ENCODE measurements at regions not wholly inside any gene's neighbourhood (a gene's known extent, or its start where the extent isn't known, plus 50 kb on each side); places are given as distances from the start of the nearest gene placed in this dataset.

DNA sequence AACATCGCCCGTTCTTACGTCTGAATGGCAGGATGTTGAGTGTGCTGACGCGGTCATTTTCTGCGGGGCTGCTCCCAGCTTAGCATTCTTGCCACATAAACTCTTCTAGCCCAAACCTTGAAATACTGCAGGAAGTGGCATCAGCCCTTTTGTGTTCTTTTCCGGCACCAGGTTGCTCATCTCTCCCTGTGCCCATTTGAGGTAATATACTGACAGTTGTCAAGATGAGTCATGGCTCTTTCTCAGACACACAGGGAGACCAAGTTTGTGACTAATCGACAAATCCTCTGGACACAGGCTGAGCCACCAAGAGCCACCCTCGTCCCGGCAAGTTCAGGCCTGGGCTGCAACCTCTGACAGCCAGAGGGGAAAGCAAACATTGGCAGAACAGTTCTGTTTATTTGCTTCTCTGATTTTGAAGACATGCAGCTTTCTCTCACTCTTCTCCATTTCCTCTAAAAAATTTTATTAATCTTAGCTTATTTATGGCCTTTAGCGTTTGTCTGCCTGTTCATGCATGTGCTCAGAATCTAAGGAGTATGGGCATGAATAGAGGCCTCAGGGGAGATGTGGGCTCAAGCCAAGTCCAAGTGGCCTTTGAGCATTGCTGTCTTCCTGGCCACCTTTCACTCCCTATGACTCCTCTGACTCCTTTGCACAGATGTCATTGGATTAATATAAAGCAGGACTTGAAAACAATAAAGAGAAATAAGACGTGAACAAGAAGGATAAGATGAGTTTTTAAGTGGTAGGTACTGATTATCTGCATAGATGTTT, 328.2 kb upstream of the JAG1 start:
- no peak for DNase-seq

DNA sequence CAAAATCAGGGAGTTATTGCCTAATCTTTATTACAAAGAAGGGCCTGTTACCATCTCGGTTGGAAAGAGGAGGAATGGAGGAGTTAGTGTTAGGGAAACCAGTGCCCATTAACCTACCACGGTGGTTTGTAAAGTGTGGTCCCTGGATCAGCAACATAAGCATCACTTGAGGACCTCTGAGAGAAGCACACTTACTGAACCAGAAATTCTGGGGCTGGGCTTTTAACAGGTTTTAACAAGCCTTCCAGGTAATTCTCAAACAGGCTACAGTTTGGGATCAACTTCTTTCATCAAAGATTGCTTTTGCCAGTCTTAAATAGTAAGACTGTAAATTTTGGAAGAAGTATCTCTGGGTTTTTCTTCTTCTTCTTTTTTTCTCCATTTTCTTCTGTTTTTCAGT, 329.5 kb upstream of the JAG1 start:
- no peak for DNase-seq

DNA sequence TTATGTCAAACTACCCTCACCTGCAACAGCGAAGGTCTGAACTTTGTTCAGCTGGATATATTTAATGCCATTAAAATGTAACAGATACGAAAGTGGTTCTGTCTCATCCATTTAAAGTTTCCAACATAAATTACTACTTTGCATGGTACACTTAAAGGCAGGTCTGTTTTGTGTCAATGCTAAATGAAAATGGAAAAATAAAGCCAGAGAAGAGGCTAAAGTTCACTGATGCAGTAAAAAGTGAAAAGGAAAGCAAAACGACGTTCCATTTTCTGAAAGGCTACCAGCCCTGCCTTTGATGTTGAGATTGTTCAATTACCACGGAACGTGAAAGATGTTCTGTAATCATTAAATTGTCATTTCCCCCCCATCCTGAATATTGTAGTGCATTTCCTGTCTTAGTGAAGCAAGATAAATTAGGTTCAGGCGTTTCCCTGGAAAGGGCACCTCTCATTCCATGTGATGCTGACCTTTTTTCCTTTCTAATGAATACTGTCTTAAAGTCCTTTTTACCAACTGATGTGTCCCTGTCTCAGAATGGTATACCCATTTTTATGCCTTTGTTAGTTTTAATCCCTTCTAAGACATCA, 334.7 kb upstream of the JAG1 start:
- DNase-seq, result no peak

DNA sequence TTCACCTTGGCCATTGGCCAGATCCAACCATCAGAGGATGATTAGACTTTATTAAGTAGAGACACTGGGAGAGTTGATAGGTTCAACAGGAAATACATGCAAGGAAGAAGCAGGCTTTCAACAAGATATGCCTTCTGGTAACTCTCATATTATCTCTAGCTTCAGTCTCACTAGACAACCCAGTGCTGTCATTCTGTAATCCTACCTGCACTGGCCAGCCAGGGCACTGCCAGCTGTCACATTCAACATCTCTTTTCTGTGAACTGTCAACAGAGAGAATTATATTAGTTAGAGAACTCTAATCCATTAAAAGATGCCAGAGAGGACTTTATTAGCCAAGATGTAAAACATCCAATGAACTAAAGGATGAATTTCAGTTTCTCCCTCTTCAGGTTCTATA, 337.9 kb upstream of the JAG1 start:
- DNase-seq, result no peak

DNA sequence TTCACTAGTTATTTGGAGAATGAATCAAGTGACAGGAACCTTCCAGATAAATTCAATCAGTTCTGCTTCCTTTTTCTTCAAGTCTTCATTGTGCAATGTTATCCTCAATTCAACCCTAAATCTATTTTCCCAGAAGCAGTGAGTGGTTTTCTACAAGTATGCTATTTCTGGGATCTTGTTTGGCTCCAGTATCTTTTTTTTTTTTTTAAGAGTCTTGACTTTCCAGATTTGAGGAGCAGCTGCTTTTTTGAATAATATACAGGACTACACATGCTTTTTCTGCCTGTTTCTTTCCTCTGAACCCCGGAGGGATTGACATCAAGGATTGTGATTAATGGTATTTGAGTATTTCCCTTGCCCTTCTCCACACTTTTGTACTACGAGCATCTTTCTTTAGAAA, 339.2 kb upstream of the JAG1 start:
- DNase-seq, result no peak

DNA sequence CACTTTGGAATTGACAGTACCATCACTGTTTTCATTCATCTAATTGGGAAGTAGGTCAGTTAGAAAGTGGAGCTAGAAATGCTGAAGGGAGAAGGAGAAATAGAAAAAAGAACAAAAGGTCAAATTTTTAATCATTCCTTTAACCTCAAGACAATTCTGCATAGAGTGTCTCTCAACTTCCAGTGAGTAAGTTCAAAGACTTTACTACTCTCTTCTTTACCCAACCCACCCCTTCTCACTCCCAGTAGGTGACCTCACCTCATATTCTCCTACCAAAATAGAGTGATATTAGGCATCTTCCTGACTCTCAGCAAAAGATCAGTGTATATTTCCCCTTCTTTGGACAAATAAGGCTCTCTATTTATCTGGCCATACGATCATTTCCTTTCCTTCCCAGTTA, 340.0 kb upstream of the JAG1 start:
- no peak for DNase-seq

DNA sequence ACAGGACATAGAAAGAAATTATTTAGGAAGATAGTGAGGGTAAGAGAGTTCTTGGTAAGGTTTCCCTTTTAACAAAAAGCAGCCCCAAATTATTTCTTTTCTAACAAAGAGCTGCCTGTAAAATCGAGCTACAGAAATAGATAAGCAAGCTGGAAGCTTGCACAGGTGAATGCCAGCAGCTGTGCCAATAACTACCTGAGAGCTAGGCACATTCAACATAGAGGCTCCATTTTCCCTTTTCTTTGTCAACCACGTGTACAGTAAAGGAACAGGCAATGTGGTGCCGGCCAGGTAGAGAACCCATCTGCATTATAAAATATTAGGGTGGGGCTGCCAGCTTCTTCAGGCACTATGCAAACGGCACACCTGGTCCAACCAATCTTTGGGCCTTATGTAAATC, 341.6 kb upstream of the JAG1 start:
- DNase-seq, result no peak

DNA sequence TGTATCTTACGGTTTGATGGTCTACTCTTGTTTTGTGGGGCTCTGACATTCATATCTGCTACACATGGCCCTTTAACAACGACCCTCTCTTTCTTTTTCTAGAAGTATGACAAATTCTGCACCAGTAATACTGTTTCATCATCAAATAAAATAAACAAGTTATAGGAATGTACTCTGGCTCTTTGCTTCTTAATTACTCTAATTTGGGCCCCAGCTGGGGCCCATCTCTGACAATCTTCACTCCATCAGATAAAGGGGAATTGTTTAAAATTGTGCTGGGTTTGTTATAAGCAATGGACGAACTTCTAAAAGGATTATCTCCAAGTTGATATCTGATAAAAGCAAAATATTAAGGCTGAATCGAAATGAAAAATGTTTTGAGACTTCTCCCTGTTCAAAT, 343.6 kb upstream of the JAG1 start:
- no peak for DNase-seq

DNA sequence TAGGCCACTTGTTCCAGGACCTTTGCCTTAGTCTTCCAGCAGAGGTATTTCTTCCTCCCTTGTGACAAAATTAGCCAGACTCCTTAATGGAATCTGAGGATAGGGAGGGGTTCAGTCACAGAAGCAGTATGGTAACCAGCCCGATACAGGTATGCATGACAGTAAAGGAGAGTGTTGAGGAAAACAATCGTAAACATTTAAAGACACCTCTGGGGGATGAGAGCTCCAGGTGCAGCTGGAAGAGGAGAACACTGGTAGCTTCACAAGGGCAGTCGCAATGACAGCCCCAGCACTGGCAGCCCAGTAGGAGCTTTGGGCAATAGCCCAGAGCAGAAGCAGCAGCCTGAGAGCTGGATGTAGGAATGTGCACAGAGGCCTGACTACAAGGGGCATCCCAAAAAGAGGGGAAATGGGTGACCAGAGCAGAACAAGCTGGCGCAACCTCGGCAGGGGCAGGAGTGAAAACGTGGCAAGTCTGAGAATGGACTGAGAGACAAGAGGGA, 344.9 kb upstream of the JAG1 start:
- DNase-seq, result no peak

DNA sequence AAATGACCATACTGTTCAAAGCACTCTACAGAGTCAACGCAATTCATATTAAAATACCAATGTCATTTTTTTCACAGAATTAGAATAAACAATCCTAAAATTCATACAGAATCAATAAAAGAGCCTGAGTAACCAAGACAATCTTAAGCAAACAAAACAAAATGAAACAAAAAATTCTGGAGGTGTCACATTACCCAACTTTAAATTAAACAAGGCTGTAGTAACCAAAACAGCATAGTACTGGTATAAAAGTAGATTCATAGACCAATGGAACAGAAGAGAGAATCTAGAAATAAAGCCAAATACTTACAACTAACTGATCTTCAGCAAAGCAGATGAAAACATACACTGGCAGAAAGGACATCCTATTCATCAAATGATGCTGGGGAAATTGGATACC, 346.9 kb upstream of the JAG1 start:
- DNase-seq, result no peak

DNA sequence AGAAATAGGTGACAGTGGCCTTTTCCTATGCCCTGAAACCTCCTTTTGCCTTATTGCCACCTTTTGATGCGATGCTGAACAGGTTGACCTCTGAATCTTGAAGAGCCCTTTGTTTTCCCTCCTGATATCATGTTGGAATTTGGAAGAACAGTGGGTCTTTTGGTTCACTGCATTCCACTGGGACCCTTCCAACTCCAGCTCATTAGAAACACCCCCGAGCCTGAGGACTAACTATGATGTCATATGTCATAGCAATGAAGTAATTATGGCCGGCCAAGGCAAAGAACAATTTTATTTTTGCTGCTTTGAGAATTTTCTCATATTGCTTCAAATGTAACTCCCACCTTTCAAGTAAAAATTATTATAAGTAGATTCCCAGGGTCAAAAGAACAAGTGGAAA, 353.4 kb upstream of the JAG1 start:
- no peak for DNase-seq

DNA sequence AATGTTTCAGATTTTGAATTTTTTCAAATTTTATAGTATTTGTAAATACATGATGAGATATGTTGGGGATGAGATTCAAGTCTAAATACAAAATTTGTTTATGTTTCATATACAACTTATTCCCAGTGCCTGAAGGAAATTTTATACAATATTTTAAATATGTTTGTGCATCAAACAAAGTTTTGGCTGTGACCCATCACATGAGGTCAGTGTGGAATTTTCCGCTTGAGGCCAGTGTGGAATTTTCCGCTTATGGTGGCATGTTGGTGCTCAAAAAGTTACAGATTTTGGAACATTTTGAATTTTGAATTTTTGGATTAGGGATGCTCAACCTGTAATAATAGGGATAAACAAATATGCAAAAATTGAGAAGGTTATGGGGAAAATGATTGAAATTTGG, 356.6 kb upstream of the JAG1 start:
- DNase-seq, result no peak

DNA sequence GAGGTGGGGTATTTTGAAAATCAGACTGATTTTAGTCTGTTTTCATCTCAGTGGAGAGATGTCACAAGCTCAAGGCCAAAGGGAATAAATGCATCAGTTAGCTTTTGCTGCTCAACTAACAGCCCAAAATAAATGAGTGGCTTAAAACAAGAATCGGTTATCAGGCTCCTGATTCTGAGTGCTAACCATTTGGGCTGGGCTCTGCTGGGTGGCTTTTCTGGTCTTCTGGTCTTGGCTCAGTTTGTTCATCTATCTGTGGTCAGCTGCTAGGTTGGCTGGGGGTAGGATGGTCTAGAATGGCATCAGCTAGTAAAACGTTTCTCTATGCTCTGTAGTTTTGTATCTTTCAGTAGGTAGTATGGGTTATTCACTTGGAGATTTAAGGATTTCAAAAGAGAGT, 357.5 kb upstream of the JAG1 start:
- no peak for DNase-seq

DNA sequence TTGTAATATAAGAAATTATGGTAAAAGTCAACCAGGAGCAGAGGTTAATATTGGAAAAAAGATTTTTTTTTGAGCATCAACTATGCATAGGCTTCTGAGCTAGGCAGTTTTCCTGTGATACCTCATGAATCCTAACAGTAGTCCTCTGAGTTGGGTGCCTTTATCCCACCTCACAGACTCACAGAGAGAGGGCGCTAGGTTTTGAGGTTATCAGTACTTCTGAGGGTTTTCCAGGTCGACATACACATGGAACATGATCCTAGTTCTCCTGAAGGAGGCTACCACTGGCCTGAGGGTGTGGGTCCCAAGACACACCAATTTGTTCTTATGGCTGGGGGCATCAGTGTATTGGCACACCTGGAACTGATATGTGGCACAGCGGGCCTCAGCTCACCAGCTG, 358.8 kb upstream of the JAG1 start:
- no peak for DNase-seq

DNA sequence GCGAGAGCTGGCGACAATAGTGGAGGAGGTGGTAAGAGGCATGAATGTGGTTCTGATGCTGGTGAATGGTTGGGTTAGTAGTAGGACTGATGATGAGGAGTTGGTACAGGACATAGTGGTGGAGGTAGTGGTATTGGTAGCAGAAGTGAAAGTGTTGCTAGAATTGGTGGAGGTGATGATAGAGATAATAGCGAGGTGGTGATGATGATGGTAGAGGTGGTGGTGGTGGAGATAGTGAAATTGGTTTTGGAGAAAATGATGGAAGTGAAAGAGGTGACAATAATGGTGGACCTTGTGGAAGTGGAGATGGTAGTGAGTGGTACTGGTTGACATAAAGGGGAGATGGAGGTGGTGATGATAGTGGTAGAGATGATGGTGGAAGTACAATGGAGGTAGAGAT, 360.2 kb upstream of the JAG1 start:
- no peak for DNase-seq

DNA sequence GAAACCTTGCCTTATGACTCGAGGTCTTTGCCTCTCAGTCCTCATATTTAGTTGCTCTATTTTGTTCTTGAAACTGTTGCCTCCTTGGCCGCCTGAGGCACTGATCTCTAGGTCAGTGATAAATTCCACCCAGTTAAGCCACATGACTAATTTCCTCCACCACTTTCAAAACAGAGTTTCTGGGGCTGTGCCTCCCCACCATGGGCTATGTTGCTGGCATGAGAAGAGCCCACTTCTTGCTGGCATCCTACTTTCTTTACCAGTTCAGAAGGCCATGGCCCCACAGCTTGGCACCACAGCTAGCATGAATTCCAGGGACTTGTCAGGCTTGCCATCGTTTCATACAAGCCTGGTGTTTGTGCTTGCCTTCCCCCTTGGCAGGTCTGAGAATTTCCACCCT, 361.4 kb upstream of the JAG1 start:
- DNase-seq, result no peak

DNA sequence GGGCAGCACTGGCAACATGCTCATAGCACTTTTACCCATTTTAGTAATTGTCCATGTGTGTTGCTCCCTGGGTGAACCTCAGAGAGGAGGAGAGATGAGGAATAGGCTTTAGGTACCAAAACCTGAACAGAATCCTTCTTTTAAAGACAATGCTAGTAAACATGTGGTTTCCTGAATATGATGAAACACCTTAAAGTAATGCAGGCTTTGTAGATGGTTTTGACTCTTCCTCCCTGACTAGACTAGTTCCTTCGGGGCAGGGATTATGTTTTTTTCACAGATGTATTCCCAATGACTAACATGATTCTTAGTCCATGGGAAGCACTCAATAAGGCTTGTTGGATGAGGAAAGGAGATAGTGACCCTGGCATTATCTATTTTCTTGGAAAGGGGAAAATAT, 367.6 kb upstream of the JAG1 start:
- no peak for DNase-seq

DNA sequence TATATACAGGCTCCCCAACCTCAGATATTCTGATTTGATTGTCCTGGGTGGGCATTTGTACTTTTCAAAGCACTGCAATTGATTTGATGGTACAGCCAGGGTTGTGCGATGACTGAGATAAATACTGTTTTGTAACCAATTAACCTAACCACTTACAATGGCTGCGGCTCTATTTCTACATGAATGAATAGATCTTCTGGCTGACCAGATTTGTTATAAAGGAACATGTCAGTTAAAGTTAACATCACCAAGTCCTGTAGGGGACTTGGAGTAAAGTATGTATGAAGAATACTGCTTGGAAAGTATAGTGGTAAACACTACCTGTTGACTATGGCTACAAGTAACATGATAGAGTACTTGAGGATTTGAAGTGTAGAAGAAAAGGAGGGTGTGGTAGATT, 369.2 kb upstream of the JAG1 start:
- DNase-seq, result no peak

DNA sequence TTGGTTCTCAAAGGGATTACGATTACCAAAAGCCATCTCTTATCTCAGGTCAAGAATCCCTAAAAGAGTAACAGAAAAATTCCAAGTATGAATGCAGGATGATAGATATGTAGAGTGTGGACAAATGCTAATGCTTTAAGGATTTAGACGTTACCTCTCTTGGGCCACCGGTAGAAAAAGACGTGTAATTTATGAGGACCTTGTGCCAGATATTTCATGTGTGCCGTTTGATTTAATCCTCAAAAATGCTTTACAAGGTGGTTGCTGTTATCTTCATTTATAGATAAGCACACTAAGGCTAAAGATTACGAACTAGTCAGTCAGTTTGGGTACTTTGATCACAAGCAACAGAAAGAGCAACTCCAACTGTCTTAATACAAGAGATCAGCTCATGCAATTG, 370.8 kb upstream of the JAG1 start:
- no peak for DNase-seq

DNA sequence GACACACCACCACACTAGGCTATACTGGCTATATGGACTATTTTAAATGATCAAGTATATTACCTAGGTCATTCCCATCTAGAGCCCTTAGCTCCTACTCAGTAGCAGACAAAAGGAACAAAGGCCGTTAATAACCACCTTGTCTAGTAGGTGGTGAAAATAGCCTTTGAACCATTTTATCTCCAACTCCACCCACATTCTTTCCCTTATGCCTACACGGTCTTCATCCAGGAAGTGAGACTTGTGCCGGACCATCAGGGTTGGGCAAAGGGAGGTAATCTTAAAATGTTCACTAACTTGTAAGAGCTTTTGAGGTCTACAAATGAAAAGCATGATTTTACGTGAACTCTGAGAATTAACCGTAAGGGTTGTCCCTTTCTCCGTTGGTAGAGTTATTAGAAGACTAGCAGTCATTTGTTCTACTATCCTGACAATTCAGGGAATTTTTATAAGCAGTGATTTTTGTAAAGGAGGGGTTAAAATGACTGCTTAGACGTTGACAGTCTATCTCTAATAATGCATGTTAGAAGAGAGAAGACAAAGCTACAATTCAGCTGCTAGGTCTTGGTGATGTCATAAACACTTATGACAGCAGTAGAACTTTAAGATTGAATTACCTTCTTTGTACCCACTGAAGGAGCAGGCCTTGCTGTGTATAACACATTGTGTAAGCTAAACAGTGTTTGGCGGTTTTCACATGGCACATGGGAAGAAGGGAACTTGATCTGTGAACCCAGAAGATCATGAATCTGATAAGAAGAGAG, 371.8 kb upstream of the JAG1 start:
- no peak for DNase-seq

DNA sequence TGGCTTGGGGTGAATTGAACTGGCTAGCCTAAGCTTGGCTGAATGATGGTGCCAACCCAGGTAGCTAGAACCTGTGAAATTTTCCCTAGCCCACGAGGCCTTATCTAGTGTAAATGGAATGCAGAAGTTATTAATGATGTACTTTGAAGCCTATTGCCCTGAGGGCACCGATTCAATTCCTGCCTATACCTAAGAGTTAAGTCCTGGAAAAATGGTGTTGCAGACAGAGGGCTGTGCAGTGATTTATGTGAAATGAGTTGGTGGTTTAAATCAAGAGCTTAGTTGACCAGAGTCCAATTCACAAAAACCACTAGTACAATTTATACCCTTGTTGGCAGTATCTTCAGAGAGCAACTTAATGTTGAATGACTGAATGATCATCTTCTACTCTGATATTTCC, 373.8 kb upstream of the JAG1 start:
- DNase-seq, result no peak

DNA sequence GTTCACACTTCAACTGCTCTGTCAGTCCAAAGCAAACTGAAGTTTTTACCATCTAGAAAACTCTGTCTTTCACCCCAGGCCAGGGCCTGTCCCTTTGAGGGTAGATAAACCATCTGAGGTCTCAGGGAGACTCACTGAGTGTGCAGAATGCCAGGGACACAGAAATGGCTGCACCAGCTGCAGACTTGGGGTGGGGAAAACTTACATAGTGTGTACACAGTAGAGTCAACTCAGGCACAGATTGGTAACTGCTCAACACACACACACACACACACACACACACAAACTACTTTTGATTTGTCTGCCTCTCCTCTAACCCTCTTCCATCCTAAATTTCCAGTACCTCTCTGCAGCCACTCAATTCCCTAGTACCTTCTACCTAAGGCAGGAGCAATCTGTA, 374.9 kb upstream of the JAG1 start:
- no peak for DNase-seq

DNA sequence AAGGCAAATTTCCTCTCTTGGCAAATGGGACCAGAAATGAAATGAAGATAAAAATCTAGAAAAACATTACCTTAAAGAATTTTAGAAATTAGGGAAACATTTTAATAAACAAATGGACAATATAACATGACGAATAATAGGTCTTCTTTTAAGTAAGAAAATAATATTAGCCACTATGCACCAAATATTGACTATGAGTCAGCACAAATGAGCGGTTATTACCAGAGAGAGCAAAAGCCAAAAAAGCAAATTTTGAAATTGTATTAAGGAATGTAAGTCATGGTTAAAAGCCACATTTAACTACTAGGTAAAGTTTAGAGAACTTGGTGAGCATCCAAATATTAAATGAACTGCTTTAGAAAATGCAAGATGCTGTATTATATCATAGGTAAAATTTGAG, 376.6 kb upstream of the JAG1 start:
- no peak for DNase-seq

DNA sequence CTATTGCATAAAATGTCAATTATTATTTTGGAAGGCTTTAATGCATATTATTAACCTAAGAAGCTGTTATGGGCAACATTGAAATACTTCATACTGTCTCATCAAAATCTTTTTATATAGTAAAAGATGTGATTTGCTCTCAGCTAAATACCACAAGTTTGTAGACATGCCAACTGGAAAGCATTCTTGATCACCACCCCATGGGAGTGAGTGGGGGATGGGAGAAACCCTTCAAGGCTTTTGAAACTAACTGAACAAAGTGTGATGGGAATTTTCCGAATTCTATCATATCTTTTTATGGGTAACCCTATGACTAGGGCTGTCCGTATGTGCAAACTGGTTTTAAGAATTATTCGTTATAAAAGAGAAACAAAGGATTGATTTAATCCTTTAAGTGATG, 377.3 kb upstream of the JAG1 start:
- no peak for DNase-seq

All from DMS79 (cell line).